Superior temporal gyrus (tissue), 1 donor: ENCODE measurements at regions not wholly inside any gene's neighbourhood (a gene's known extent, or its start where the extent isn't known, plus 50 kb on each side); places are given as distances from the start of the nearest gene placed in this dataset.
"Not testable (repeated sequence)": the region's sequence is repeated elsewhere in the genome, so short reads cannot be mapped to it uniquely, and the experiment has no call there.

Experiments
- DNase-seq: peaks from one replicate; pipeline ENCODE4 v3.0.0-alpha.2; 2016; ENCODE audit errors: extremely low spot score

DNA sequence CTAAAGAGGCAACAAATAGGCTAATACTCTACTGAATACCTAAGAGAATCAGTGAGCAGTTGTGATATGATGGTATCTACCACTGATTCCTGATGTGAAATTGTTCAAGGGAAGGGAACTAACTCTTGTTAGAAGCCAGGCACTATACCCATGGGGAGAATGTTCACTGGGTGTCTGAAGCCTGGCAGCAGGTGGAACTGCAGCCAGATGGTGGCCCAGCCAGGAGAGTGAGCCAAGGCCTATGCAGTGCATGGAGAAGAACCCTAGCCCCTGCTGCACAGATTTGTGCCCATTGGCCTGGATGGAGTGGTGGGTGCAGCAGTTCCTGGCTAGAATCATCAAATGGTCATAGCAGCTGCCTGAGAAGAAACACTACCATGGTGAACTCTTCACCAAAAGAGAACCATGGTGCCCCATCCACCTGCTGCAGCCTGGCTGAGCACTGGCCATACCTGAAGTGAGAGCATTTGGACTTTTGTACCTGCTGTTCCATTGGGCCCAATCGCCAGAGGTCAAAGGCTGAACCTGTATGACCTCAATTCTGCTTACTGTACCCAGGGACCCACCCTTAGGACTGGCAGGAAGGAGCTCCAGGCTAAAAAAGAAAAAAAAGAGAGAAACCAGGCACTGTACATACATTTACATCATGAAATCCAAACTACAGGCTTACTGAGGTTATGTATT lies 118.8 kb upstream of the IVNS1ABP start:
- no peak for DNase-seq

DNA sequence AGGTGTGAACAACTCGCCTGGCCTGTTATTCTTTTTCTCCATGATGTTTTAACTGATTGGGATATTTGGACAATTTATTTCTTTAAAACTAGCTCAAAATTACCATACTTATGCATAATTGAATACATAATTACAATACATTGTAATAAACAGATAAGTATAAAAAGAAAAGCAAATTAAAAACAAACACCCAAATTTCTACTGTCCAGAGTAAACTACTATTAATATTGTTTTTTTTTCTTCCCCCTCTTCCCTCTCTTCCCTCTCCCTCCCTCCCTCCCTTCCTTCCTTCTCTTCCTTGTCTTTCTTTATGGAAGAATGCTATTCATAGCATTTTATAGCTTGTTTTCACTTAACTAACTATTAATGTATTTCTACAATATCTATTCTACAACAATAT lies 117.7 kb upstream of the IVNS1ABP start:
- DNase-seq = no peak

DNA sequence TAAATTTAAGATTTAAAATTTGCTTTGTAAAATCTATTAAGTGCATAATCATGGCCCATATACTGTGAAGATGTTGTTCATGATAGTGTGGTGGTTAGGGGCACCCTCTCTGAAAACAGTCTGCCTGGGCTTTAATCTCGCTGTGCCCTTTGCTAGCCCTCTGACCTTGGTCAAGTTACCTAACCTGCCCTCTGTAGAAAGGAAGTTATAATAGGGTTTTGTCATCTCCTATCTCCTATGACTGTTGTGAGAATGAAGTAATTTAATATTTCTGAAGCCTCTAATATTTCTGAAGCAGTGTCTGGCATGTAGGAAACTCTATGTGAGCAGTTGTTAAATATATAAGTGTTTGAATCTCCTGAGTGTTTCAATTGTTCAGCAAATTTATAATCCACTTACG lies 116.6 kb upstream of the IVNS1ABP start:
- no peak for DNase-seq

DNA sequence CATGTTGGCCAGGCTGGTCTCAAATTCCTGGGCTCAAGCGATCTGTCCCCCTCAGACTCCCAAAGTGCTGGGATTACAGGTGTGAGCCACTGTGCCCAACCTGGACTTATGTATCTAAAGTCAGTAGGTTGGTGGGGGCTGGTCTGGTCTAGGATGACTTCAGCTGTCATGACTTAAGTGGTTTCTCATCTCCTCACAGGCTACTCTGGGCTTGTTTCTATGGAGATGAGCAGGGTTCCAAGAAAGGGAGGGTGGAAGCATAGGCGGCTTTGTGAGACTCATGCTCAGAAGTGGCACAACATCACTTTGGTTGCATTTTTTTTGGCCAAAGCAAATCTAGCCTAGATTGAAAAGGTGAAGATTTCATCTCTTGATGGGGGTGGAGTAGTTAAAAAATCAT lies 115.9 kb upstream of the IVNS1ABP start:
- DNase-seq = no peak

DNA sequence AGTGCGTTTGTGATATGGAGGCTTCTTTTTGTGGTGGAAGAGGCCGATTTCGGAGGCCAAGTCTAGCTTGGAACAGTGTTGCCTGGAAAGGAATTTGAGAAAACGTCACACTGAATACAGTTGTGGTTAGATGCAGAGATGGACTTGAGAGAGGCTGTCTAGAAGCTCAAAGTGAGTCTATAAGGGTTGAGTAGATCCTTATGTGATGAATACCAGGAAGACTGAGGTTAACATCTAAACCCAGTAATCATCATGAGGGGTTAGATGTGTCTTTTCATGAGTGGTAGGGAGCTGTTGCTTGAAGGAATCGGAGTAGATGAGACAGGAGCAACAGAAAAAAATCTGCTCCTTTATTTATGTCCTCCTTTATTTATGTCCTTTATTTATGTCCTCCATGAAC lies 114.6 kb upstream of the IVNS1ABP start:
- DNase-seq = no peak

DNA sequence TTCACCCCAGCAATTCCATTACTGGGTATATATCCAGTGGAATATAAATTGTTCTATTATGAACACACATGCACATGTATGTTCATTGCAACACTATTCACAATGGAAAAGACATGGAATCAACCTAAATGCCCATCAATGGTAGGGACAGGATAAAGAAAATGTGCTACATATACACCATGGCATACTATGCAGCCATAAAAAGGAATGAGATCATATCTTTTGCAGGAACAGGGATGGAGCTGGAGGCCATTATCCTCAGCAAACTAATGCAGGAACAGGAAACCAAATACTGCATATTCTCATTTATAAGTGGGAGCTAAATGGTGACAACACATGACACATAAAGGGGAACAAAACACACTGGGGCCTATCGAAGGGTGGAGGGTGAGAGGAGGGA lies 112.6 kb upstream of the IVNS1ABP start:
- DNase-seq = not testable (repeated sequence)

DNA sequence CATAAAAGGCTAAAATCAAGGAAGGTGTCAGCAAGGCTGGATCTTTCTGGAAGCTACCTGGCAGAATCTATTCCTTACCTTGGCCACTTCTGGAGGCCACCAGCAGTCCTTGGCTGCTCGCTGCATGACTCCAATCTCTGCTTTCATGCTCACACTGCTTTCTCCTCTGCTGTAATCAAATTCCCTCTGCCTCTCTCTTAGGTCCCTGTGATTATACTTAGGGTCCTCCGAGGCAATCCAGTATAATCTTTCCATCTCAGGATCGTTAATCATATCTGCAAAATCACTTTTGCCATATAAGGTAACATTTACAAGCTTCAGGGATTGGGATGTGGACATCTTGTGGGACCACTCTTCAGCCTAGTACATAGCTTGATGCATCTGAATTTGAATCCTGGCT lies 110.7 kb upstream of the IVNS1ABP start:
- no peak for DNase-seq

DNA sequence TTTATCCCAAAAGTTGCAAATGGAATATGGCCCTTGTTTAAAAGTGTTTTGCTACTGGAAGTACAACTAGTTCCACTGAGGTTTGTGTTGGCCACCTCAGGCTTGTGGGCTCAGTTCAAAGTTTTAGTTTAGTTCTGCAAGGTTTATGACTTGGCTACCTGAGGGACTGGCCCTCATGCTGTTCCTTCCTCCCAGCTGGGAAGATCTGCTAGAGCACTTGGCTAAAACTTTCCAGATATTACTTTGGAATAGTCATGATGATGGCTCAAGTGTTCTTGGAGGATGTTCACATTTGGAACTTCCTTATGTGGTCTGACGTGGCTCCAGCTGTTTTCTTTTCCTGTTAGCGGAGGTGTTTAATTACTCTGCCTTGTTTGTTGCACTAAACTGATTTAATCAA lies 110.2 kb upstream of the IVNS1ABP start:
- DNase-seq = no peak

DNA sequence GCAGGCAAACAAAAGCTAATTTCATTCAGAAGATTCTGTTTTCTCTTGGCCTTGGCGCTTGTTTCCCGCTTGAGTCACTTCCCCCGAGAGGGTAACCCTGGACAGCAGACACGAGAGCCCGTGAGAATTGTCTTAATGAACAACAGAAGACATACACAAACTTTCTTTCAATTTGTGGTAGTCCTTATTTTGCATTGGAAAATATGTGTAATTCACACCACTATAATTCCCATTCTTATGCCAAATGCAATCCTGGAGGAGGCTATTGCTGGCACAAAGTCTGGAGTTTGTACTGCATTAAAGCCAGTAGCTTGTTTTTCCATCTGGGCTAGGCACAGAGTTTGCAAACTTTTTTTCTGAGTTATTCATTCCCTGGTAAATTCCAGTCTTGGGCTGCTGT lies 109.8 kb upstream of the IVNS1ABP start:
- DNase-seq = no peak

DNA sequence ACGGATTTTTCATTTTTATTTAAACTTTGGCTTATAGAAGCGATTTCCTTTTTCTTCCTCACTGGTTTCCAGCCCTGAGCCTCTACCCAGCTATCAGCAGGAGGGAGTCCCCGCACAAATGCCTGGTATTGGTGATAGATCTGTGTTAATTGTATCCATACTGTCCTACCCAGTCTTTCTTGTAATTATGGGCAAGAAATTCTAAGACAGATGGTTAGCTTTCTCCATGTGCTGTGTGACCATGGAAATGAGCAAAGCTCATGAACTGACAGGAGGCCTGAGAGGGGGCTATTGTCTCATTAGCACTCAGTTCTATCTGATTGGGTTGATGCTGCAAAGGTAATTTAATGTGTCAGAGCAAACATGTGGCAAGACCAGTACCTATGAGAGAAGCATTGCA lies 108.1 kb upstream of the IVNS1ABP start:
- DNase-seq = no peak

DNA sequence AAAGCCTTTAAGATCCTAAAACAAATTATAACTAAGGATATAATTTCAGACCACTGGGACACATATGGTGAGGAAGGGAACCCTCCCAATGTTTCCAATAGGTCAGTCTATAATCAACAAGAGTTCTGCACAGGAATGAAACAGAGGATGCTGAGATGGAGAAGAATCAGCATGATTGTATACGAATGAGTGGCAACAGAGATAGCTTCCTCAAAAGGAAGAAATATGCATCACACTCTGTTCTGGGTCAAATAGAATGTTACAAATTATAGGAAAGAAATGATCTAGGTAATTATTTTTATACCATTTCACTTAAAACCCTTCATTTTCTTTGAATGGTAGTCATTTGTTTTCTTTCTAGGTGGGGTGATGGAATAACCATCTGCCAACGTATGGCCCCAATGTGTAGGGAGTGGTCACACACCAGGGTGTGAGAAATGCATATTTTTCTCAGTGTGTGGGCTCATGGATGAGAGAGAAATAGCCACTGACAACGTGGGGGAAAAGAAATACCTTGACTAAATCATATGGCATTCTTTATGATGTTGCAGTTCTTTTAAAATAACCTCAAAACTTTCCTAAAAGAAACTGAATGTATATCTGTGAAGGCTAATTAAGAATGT lies 104.6 kb upstream of the IVNS1ABP start:
- DNase-seq = no peak

DNA sequence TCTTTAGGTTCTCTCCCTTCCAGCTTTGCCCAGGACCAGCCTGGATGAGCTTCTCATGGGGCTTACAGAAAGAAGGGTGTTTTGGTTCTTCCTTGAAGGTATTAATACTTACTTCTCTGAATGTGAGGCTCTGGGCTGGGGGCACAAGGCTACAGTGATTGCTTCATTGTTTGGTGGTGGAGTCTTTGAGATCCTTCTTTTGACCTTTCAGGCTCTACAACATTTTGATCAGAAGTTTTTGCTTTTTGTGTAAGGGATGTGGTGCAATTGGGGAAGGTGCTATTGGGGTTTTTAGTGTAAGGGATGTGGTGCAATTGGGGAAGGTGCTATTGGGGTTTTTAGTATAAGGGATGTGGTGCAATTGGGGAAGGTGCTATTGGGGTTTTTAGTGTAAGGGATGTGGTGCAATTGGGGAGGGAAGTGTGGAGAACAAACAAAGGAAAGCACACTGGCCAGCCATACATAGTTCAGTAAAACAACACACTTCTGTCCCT lies 103.6 kb upstream of the IVNS1ABP start:
- no peak for DNase-seq

DNA sequence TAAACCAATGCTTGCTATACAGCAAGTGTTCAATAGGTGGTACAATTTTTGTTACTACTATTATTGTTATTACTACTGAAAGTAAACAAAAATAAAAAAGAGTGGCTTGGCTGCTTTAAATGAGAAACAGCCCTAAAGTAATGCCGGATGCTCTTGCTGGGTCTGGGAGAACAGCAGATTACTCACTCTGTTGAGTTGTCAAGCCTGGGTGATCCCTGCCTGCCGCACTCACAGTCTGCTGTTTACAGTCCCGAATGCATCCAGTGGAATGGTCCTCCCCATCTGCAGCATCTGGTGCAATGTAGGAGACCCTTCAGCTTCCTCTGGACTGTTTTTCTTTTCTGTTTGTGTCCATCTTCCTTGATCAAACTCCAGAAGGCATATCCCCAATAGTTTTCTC lies 102.7 kb upstream of the IVNS1ABP start:
- no peak for DNase-seq

DNA sequence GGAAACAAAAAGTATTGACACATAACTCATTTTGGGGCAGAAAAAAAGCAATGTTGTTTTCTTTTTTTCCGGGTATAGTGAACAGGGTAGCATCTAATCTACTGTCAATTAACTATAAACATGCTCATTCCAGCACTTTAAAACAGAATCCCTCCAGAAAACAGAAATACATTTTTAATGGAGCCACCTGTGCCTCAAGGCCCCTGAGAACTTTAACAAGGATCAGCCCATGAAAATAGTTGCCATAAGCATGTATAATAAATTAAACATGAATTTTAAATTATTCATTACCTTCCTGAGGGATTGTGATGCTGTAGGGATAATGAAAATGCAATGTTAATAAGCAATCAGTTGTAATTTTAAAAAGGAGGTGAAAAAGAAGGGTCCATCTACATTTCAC lies 101.4 kb upstream of the IVNS1ABP start:
- no peak for DNase-seq

DNA sequence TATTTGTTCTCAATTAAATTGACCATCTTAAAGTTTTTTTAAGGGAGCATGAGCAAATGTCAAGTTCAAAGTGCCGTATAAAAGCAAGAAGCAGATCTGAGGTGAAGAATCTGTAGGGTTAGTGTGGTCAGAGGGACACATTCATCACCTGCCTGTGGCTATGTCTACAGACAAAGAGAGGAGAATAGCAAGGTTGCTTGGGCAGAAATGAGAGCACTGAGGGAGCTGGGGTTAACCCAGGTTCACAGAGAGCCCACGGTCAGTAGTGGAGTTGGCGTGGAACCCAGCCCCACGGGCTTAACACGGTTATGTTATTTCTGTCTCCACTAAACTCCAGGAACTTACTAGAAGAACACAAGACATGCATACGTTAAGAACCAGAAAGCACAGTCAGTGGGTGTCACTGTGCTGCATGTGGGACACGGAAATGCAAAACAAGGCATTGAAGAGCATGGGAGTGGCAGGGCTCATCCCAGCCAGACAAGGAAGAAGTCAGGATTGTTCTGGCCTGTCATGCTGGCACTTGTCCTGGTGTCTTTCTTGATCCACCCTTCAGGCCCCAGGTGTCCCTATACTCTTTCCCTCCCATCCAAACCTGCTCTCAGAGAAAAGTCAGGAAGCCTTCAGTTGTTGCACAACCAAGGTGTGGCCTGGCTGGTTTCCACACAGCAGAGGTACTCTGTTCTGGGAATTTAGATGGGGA lies 95.5 kb upstream of the IVNS1ABP start:
- no peak for DNase-seq

DNA sequence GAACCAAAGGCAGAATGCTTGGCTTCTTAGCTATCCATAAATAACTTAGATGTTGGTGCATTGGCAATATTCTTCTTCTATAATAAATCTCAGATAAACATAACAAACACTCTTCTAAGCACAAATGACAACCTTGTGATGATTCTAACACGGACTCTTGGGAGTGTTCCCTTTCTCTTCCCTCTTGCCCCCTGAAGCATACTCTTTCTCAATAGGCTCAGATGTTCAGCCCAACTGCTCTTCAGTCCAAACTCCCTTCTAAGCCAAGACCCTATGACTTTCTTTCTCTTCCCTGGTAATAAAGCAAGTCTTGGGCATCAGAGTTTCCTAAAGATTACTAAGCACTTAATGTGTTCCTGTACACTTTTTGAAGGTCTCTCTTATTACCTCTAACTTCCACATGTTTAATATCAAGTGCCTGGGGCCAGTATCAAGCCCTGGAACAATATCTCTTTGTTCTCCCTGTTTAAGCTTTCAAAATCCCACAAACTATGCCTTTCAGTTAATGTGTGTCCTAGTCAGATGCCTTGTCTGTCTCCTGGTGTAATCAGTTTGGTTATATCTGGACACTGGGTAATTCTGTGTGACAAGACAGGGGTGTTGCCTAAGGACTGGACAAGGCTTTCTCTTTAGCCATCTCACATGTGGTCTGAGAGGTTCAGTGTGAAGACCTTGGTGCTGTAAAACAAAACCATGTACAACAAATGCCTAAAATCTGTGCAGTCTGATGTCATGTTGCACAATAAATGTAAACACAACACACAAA lies 92.9 kb upstream of the IVNS1ABP start:
- peak; percentile 28 for DNase-seq

DNA sequence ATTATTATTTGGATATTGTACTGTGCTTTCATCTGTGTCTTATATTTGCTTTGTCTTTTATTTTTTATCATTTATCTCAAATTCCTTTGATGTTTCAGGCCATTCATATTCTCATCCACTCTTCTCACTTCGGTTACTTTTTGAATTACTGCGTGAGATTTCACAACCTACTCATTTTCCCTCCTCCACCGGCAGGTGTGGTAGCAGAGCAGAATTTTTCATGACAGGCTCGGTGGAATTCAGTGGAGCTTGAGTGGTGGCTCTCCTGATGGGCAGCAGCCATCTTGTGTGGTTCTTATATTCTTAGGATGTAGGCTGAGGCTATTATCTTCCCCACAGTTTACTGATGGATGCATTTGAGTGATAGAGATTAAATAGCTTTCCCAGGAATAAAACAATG lies 92.3 kb upstream of the IVNS1ABP start:
- DNase-seq = no peak

DNA sequence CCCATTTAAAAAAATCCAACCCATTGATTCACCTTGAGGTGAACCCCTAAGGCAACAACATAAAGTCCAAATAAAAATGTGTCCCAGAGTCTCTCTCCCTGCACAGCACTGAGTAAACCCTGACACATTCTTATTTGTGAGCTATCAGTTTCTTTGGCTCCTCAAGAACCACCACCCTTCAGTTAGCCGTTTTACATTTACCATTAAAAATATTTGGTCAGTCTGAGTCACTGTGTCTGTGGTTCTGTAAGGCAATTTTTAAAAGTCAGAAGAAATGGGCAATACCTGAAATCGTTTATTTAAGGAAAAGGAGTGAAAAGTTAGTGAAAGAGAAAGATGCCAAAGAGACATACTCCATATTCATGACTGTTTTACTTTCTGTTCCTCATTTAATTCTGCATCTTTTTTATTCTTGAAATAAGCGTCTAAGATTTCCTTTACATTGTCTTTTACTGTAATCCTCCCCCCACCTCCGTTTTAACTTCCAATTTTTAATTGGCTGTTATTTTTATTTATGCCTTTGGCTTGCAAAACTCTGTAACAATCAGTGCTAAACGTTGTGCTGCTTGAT lies 91.7 kb upstream of the IVNS1ABP start:
- DNase-seq = no peak

DNA sequence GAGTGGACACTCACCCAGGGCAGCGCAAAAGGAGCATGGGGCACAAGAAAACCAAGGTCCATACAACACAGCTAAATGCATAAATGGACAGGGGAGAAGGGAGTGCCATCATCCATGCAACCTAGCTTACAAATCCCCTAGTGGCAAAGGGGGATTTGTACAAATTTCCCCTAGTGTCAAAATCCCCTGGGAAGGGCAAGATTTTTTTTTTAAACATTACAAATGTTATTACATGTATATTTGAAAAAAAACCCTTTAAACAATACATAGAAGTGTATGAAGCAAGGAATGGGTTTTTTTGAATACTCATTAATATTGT lies 89.6 kb upstream of the IVNS1ABP start:
- DNase-seq = no peak

DNA sequence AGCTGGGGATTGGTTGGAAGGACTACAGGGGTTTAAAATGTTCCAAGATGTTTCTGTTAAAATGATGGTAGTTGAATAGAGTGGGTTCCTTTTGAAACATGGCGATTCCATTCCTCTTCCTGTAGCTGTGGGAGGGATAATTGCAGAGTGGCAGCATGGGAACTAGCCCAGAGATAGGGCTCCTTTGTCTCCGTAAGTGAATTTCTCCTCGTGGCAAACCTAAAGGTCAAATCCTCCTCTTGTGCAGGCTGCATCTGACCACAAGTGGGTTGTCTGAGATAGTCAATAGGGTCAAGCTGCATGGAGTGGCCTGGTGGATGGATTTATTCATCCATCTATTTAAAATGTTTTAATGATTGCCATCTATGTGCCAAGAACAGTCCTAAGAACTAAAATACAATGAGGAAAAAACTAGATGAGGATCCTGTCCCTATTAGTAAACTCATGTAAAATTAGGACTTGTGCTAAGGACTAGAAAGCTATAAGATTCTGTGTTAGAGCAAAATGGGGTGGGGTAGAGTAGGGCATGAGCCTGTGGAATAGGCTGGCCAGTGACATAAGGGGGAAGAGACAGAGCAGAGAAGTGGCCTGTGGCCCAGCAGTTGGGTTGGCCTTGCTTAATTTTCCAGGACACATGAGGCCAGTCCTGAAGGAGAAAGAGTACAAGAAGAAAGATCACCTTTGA lies 89.1 kb upstream of the IVNS1ABP start:
- no peak for DNase-seq

DNA sequence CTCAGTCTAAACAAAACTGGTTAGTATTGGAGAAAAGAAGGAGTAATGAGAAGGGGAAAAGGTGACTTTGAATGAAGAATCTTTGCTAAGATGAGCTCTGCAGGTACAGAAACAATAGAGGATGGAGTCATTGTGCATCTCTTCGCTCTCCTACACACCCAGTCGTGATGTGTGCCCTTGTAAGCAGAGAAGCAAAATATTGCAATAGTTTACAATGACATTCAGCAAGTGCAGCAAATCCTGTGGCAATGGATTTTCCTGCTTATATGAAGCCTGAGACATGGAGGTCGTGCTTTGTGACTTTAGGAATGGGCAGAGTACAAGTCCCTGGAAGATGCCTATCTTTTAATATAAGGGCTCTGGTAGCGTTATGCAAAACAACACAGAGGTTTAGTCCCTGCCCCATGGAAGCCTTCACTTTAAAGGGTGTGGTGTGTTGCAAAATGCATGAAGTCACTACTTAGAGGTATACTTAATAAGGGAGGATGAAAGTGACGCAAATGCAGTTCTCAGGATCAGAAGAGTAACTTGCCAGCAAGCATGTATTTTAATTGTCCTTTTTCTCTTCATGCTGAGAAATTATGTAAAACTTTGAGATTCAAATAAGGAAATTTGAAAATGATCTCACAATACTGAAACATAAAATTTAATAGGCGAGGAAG lies 88.0 kb upstream of the IVNS1ABP start:
- no peak for DNase-seq
